MG63 (cell line): ENCODE measurements at regions not wholly inside any gene's neighbourhood (a gene's known extent, or its start where the extent isn't known, plus 50 kb on each side); places are given as distances from the start of the nearest gene placed in this dataset.
"Not testable (repeated sequence)": the region's sequence is repeated elsewhere in the genome, so short reads cannot be mapped to it uniquely, and the experiment has no call there.

Source experiments
- DNase-seq: peaks from one replicate; pipeline ENCODE4 v3.0.0-alpha.2; 2020
- H3K27me3 ChIP-seq: fragments of 250-450 bp; sonication (Bioruptor Pico); 2 replicates; pipeline ENCODE4 v1.5.1; 2020; ENCODE audit warnings: mild to moderate bottlenecking, moderate library complexity
- H3K36me3 ChIP-seq: fragments of 250-450 bp; sonication (Bioruptor Pico); 2 replicates; pipeline ENCODE4 v1.5.1; 2020; ENCODE audit warnings: mild to moderate bottlenecking, moderate library complexity
- H3K4me3 ChIP-seq: fragments of 250-450 bp; sonication (Bioruptor Pico); 2 replicates; pipeline ENCODE4 v1.5.1; 2020; ENCODE audit warnings: mild to moderate bottlenecking, moderate library complexity
- H3K9me3 ChIP-seq: fragments of 250-450 bp; sonication (Bioruptor Pico); 2 replicates; pipeline ENCODE4 v1.5.1; 2020; ENCODE audit warnings: mild to moderate bottlenecking, moderate library complexity

DNA sequence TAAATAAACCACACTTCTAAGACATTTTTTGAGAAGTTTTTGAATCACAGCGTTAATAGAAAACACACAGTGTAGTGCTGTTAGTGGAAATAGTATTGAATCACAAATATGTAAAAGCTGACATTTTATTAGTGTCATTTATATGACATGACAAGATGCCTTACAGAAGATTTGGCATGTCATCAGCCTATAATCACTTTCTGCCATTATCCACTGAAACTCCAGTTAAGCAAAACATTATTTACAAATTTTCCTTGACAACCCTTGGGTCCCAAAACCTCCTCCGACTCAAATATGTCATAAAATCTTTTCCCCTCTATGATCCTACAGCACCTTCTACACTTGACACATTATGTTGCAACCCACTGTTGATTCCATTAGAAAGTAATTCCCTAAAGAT lies 376.9 kb upstream of the LRFN5 start:
- no peak for DNase-seq
- H3K36me3 ChIP-seq: no peaks in the 10 kb centered on the region
- no peaks in the 10 kb centered on the region for H3K9me3 ChIP-seq
- H3K27me3 ChIP-seq: no peaks in the 10 kb centered on the region
- H3K4me3 ChIP-seq: no peak overlapping the region

DNA sequence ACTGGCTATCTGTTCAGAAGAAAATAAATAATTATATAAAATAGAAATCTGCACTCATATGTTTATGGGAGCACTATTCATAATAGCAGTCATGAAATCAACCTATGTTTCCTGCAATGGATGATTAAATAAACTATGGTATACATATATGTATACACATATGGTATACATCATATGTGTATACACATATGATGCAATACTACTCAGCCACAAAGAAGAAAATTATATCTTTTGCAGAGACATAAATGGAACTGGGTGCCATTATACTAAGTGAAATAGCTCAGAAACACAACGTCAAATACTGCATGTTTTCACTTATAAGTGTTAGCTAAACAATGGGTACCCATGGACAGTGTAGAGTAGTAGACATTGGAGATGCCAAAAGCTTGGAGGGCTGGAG lies 381.2 kb upstream of the LRFN5 start:
- H3K27me3 ChIP-seq: no peaks in the 10 kb centered on the region
- no peaks in the 10 kb centered on the region for H3K9me3 ChIP-seq
- no peak for DNase-seq
- no peaks in the 10 kb centered on the region for H3K36me3 ChIP-seq
- H3K4me3 ChIP-seq: no peak overlapping the region

DNA sequence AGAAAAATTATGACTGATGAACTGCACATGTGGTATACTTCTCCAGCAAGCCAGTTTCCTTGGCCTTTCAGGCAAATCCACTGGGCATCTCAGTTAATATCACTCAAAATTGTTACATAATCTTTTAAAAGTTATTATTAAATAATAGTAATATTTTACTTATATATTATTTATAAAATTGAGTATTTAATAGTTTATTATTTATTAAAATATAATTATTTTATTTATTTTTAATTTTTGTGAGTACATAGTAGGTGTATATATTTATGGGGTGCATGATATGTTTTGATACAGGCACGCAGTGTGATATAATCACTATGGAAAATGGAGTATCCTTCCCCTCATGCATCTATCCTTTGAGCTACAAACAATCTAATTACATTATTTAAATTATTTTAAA lies 384.1 kb upstream of the LRFN5 start:
- H3K9me3 ChIP-seq: no peaks in the 10 kb centered on the region
- H3K36me3 ChIP-seq: no peaks in the 10 kb centered on the region
- H3K4me3 ChIP-seq: no peak overlapping the region
- H3K27me3 ChIP-seq: no peaks in the 10 kb centered on the region
- no peak for DNase-seq

DNA sequence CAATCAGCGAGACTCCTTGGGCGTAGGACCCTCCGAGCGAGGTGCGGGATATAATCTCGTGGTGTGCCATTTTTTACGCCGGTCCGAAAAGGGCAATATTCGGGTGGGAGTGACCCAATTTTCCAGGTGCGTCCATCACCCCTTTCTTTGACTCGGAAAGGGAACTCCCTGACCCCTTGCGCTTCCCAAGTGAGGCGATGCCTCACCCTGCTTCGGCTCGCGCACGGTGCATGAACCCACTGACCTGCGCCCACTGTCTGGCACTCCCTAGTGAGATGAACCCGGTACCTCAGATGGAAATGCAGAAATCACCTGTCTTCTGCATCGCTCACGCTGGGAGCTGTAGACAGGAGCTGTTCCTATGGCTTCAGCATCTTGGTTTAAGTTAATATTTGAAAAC lies 391.7 kb upstream of the LRFN5 start:
- not testable (repeated sequence) for H3K36me3 ChIP-seq, H3K9me3 ChIP-seq, H3K27me3 ChIP-seq, H3K4me3 ChIP-seq, DNase-seq

DNA sequence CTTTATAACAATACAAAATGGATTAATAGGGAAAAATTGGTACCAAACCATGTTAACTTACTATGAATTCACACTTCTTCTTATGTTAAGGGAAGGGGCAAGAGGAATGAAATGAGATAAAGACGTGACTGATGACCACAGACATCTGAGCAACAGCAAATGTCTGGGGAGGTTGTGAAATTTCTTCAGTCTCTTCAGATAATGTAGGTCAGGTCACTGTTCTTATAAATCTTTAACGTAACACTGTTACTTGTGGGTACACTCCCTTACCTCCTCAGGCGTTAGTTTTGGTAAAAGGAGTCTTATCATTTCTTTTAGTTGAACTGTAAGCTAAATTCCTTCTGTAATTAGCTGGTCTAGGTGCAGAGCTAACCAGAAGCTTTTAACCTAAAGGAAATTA lies 405.0 kb upstream of the LRFN5 start:
- no peaks in the 10 kb centered on the region for H3K36me3 ChIP-seq
- no peaks in the 10 kb centered on the region for H3K27me3 ChIP-seq
- no peak overlapping the region for H3K4me3 ChIP-seq
- DNase-seq: no peak
- no peaks in the 10 kb centered on the region for H3K9me3 ChIP-seq

DNA sequence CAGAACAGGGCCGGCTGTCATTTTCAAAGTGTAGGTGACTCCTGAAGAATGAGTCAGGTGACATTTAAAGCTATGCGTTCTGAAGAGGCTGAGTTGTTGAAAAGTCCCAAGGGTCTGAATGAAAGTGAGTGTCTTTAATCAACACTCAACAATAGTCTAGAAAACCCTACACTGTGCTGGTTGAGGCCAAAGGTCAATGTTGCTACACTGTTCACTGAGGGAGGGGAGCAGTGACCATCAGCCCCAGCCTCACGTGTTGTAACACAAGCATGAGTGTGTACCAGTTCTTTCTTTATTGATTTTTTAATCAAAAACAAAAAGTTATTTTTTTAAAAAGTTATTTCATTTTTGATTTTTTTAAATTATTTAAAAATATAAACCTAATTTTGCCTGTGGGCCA lies 418.8 kb upstream of the LRFN5 start:
- Histone ChIP-seq H3K4me3 (no peak overlapping the region), H3K9me3 (no peaks in the 10 kb centered on the region), H3K36me3 (no peaks in the 10 kb centered on the region), H3K27me3 (no peaks in the 10 kb centered on the region)
- no peak for DNase-seq

DNA sequence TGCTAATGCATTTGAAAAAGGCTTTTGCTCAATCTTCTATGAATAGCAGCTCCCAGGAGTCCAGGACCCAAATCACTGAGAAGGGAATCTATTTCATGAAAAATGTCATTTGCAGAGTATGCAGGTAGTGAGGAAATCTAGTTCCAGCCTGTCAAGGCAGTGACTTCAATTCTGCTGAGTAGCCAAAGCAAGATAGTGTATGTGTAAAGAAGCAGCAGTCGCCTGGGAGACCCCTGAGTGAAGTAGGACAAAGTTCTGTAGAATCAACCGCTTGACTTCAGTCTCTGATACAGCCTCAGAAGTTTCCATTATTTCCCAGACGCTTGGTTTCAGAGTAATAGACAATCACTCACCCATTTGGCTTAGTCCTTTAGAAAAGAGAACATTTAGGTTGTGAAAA lies 435.6 kb upstream of the LRFN5 start:
- no peaks in the 10 kb centered on the region for H3K27me3 ChIP-seq

DNA sequence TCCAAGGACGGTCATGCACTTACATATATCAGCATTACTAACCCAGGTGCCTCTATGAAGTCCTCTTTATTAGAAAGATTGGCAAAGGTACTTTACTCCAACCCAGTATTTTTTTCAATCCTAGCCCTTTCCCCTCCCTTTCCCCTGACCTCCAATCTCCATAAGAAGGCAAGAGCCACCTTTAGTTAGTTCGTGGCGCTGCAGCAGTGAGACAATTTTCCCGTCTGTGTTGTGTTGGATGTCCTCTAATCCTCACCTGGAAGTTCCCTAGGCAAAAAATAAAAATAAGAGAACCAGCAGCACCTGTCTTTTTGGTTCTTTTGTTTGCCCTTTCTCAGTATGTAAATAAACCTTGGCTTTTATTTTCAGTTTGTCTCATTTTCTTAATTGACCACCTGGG lies 439.6 kb upstream of the LRFN5 start:
- Histone ChIP-seq H3K36me3 (no peaks in the 10 kb centered on the region), H3K9me3 (no peaks in the 10 kb centered on the region), H3K4me3 (no peak overlapping the region), H3K27me3 (no peaks in the 10 kb centered on the region)
- DNase-seq: no peak

More for the DNA sequence above, 435.6 kb upstream of the LRFN5 start:
- no peak for DNase-seq
- no peaks in the 10 kb centered on the region for H3K36me3 ChIP-seq
- no peak overlapping the region for H3K4me3 ChIP-seq
- H3K9me3 ChIP-seq: no peaks in the 10 kb centered on the region

DNA sequence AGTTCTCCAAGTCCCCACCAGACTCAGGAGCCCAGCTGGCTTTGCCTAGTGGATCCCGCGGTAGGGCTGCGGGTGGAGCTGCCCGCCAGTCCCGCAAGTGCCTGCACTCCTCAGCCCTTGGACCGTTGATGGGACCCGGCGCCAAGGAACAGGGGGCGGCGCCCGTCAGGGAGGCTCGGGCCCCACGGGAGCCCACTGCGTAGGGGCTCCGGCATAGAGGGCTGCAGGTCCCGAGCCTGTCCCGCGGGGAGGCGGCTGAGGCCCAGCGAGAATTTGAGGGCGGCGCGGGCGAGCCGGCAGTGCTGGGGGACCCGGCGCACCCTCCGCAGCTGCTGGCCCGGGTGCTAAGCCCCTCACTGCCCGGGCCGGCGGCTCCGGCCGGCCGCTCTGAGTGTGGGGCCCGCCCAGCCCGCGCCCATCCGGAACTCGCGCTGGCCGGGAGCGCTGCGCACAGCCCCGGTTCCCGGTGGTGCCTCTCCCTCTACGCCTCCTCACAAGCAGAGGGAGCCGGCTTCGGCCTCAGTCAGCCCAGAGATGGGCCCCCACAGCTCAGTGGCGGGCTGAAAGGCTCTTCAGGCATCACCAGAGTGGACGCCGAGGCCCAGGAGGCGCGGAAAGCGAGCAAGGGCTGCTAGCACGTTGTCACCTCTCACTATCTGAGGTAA lies 452.4 kb upstream of the LRFN5 start:
- Histone ChIP-seq H3K36me3 (no peaks in the 10 kb centered on the region), H3K27me3 (no peaks in the 10 kb centered on the region), H3K9me3 (no peaks in the 10 kb centered on the region), H3K4me3 (no peak overlapping the region)
- no peak for DNase-seq

DNA sequence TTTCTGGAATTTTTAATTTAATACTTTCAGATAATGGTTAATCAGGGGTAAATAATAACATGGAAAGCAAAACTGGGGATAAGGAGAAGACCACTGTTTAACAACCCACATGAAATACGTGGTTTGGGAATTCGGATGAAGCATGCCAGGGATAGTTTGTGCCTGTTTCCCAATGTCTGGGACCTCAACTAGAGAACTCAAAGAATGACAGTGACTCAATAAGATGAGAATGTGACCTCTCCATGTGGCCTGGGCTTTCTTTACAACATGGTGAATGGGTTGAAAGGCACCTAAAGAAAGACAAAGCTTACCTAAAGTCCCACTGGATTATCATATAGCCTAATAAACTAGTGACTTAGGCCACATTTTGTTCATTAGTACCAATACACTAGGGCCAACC lies 460.3 kb upstream of the LRFN5 start:
- DNase-seq: no peak
- Histone ChIP-seq H3K36me3 (no peaks in the 10 kb centered on the region), H3K9me3 (no peaks in the 10 kb centered on the region), H3K27me3 (no peaks in the 10 kb centered on the region), H3K4me3 (no peak overlapping the region)

DNA sequence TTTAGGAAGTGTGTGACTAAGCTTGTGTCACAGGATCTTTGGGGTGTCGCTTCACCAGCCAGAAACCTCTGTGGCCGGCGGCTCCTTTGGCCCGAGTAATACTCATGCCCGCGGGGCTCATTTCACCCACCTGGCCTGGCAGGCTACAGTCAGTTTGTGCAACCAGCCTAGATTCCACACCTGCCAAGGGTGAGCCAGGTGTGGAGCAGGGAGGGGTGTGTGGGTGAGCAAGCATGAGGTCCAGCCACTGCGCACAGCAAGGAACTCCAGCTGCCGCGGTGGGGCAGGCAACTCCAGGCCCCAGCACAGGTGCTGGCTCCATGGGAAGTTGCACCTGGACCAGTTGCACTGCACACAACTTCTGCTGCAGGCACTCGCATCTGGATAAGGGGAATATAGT lies 462.3 kb upstream of the LRFN5 start:
- Histone ChIP-seq H3K9me3 (no peaks in the 10 kb centered on the region), H3K4me3 (no peak overlapping the region), H3K27me3 (no peaks in the 10 kb centered on the region), H3K36me3 (no peaks in the 10 kb centered on the region)
- no peak for DNase-seq

DNA sequence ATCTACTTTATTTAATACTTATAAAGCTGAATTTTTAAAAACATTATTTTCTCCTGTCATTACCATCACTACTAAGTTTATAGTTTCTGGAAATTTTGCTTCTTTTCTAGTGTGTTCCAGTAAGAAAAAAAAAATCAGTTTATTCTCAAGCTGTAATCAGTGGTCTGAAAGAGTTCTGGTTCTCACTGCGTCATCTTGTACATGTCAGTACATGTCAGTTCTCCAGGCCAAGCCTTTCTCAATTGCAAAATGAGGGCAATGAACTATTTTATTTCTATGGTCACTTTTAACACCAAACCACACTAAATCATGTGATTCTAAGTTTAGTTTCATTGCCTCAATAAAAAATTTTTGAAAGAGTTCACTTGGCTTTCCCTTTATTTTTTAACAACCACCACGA lies 468.9 kb upstream of the LRFN5 start:
- Histone ChIP-seq H3K9me3 (no peaks in the 10 kb centered on the region), H3K4me3 (no peak overlapping the region), H3K36me3 (no peaks in the 10 kb centered on the region), H3K27me3 (no peaks in the 10 kb centered on the region)
- DNase-seq: no peak

DNA sequence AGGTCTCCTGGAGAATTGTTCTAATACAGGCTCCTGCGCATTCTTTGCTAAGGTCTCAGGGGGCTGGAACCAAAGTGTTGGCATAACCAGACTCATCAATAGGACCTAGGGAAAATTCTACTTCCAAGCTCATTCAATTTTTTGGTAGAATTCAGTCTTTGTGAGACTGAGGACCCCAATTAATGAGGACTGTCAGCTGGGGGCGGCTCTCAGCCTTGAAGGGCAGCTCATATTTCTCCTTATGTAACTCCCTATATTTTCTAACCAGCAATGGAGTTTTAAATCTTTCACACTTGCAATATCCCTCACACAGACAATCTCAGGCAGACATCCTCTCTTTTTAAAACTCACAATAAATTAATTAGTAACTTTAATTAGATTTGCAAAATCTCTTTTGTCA lies 476.4 kb upstream of the LRFN5 start:
- no peak overlapping the region for H3K4me3 ChIP-seq
- H3K27me3 ChIP-seq: no peaks in the 10 kb centered on the region
- DNase-seq: no peak
- no peaks in the 10 kb centered on the region for H3K9me3 ChIP-seq
- no peaks in the 10 kb centered on the region for H3K36me3 ChIP-seq

DNA sequence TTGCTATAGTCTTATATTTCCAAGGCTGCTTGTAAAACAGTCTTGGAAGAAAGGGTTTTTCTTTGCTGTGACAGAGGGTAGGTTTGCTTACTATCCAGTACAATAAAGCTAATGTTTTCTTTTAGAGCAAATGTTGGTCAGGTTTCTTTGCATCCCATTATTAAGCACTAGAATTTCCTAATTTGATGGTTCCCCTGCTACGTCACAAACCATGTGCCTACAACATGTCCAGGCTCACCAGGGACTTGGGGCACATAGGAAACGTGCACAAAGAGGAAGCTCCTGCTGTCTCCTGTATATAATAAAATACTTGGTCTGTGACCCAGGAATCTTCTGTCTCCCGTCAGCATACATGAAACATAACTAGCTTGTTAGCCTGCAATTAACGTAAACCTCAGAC lies 486.3 kb upstream of the LRFN5 start:
- H3K27me3 ChIP-seq: no peaks in the 10 kb centered on the region
- H3K36me3 ChIP-seq: no peaks in the 10 kb centered on the region
- H3K4me3 ChIP-seq: no peak overlapping the region
- no peak for DNase-seq
- H3K9me3 ChIP-seq: no peaks in the 10 kb centered on the region

DNA sequence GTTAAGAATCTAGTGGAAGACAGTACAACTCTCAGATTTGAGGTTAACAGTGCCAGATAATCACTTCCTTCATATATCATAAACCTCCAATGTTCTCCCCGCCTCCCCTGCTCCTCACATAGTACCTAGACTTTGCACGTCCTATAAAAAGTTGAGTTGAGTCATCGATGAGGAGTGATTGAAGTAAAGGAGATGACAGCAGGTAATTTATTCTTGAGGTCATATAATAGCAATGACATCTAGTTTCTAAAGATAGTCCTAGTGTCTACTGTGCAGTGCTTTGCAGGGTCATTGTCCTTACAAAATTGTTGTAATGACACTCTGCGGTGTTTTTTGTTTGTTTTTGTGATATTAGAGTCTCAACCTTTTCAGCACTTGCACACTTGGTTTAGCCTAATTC lies 510.5 kb upstream of the LRFN5 start:
- no peak overlapping the region for H3K4me3 ChIP-seq
- H3K9me3 ChIP-seq: no peaks in the 10 kb centered on the region
- H3K27me3 ChIP-seq: no peaks in the 10 kb centered on the region
- DNase-seq: no peak
- H3K36me3 ChIP-seq: no peaks in the 10 kb centered on the region

DNA sequence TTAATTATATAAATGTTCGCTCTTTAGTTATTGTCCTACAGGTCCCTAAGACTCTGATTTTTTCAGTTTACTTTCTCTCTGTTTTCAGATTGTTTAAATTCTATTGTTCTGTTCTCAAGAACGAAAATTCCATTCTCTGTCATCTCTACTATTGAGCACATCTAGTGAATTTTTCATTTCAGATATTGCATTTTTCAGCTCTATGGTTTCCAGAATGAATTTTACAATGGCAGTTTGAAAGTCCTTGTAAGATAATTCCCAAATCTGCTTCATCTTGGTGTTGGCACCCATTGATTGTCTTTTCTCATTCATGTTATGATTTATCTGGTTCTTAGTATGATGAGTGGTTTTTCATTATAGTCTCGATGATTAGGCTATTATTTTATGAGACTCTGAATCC lies 519.6 kb upstream of the LRFN5 start:
- Histone ChIP-seq H3K4me3 (no peak overlapping the region), H3K27me3 (no peaks in the 10 kb centered on the region), H3K36me3 (no peaks in the 10 kb centered on the region), H3K9me3 (no peaks in the 10 kb centered on the region)
- no peak for DNase-seq

DNA sequence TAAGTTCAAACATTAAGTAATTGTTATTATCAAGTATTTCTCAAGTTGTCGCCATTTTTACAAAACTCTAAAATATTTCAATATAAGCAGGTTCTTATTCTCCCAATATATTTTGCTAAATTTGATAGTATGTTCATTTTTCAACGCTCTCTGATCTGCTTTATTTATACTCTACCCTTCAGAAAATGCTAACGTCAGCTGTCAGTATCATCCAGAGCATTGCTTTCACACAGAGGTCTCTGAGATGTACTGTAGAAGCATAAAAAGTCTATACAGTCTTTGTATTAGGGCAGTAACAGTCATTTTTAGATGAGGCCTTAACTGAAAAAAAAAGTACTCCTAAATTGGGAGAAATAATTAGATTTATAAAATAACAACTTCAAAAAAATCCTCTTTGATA lies 533.1 kb upstream of the LRFN5 start:
- no peak for DNase-seq
- Histone ChIP-seq H3K9me3 (no peaks in the 10 kb centered on the region), H3K27me3 (no peaks in the 10 kb centered on the region)

DNA sequence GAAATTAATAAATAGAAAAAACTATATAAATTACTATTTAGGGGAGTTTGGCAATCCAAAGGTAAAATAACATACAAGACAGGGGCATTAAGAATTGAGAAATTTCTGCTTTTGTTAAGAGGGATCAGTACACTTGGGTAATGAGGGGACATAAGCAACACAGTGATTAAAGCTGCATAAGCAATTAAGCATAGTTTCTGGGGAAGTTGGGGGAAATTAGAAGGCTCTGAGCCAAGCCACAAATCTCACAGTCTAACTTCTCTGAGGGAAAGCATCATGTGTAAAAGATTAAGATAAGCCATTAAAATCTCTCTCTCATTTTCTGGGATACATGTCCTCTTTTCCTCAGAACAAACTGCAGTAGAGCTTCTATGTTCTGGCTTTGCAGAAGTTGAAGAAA lies 533.9 kb upstream of the LRFN5 start:
- Histone ChIP-seq H3K4me3 (no peak overlapping the region), H3K36me3 (no peaks in the 10 kb centered on the region), H3K27me3 (no peaks in the 10 kb centered on the region), H3K9me3 (no peaks in the 10 kb centered on the region)
- no peak for DNase-seq

More for the DNA sequence above, 533.1 kb upstream of the LRFN5 start:
- Histone ChIP-seq H3K36me3 (no peaks in the 10 kb centered on the region), H3K4me3 (no peak overlapping the region)

DNA sequence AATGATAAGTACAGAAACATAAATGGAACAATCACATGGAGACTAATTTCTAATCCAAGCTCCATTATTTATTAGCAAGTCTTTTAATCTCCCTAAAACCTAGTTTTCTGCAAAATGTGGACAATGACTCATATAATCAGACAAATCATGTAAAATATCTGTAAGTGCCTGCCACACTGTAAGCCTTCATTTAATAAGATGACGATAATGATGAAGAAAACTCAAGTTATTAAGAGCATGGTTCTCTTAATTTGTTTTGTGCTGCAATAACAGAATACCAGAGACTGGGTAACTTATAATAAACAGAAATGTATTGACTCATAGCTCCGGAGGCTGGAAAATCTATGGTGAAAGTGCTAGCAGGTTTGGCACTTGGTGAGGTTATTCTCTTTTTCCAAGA lies 535.3 kb upstream of the LRFN5 start:
- no peaks in the 10 kb centered on the region for H3K36me3 ChIP-seq
- no peak for DNase-seq
- no peak overlapping the region for H3K4me3 ChIP-seq
- H3K27me3 ChIP-seq: no peaks in the 10 kb centered on the region
- H3K9me3 ChIP-seq: no peaks in the 10 kb centered on the region
